ENCODE measurements at regions not wholly inside any gene's neighbourhood (a gene's known extent, or its start where the extent isn't known, plus 50 kb on each side); places are given as distances from the start of the nearest gene placed in this dataset.

DNA sequence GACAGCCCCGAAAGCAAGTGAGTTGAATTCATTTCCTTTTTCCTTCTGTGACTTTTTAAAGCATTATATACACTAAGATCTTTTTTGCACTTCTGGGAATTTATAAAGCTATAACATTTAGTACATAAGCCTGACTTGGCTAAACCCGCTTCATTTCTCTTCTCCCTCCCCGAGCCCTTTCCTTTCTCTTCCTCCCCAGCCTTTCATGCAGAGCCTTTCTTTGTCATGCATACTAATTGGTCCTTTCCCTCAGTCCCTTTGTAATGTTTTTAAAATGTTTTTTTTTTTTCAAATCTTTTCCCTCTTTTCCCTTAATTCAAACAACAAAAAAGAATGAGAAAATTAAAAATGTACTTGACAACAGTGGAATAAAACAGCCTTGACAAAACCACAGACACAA lies 246.4 kb downstream of the PSAT1 start:
- Histone ChIP-seq H3K9me3 (ENCODE audit: control insufficient read depth, insufficient read depth, low read depth, low read length) (no peaks in the 10 kb centered on the region), H3K9ac (ENCODE audit: insufficient read depth, low read length) (no peak overlapping the region), H3K79me2 (ENCODE audit: control insufficient read depth, insufficient read depth, low read length) (no peaks in the 10 kb centered on the region), H4K20me1 (ENCODE audit: control insufficient read depth, extremely low read depth, insufficient read depth, low read length) (no peaks in the 10 kb centered on the region), H3K4me1 (ENCODE audit: control insufficient read depth, extremely low read depth, insufficient read depth, low read length) (no peaks in the 10 kb centered on the region), H2AFZ (ENCODE audit: low read length) (no peak overlapping the region), H3K36me3 (ENCODE audit: control insufficient read depth, insufficient read depth, low read length) (no peaks in the 10 kb centered on the region), H3K4me3 (replicated peaks in 1 of 4; ENCODE audit: control extremely low read depth in 1 of 4, insufficient read depth in 1 of 4, low read depth in 3 of 4, low read length in 4 of 4) (no peak overlapping the region), H3K4me2 (ENCODE audit: extremely low read depth, insufficient read depth, low read length) (no peak overlapping the region), H3K27ac (ENCODE audit: insufficient read depth, low read length) (no peak overlapping the region), H3K27me3 (ENCODE audit: control insufficient read depth, insufficient read depth, low read length) (no peaks in the 10 kb centered on the region)
- no peak for DNase-seq (ENCODE audit: low read depth in 2 of 2)
- TF ChIP-seq EZH2 (IDR thresholded peaks at IDR 0.05; ENCODE audit: low read length, missing control alignments) = no peak
- TF ChIP-seq, protein P1, sequence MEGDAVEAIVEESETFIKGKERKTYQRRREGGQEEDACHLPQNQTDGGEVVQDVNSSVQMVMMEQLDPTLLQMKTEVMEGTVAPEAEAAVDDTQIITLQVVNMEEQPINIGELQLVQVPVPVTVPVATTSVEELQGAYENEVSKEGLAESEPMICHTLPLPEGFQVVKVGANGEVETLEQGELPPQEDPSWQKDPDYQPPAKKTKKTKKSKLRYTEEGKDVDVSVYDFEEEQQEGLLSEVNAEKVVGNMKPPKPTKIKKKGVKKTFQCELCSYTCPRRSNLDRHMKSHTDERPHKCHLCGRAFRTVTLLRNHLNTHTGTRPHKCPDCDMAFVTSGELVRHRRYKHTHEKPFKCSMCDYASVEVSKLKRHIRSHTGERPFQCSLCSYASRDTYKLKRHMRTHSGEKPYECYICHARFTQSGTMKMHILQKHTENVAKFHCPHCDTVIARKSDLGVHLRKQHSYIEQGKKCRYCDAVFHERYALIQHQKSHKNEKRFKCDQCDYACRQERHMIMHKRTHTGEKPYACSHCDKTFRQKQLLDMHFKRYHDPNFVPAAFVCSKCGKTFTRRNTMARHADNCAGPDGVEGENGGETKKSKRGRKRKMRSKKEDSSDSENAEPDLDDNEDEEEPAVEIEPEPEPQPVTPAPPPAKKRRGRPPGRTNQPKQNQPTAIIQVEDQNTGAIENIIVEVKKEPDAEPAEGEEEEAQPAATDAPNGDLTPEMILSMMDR (conservative IDR thresholded peaks at IDR 0.05 in 1 of 2, IDR thresholded peaks at IDR 0.05 in 1 of 2; ENCODE audit: low read depth in 1 of 2, low read length in 2 of 2) = no peak

DNA sequence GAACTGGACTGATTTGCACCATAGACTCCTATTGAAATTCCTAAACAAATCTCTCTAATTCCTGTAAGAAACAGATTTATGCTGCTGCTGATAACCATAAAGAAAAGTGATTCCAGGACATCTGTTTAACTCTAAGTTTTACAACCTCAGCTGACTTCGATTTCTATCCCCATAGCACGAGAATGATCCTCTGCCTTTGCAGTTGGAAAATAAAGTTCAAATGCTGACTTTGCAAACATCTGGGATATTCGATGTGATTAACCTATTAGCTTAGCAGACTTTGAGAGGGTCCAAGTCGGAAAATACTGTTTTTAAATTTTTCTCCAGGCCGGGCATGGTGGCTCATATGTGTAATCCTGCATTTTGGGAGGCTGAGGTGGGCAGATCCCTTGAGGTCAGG lies 247.3 kb downstream of the PSAT1 start:
- H3K27me3 ChIP-seq (ENCODE audit: control insufficient read depth, insufficient read depth, low read length) = no peaks in the 10 kb centered on the region
- no peak for DNase-seq (ENCODE audit: low read depth in 2 of 2)
- H3K79me2 ChIP-seq (ENCODE audit: control insufficient read depth, insufficient read depth, low read length) = no peaks in the 10 kb centered on the region
- H3K36me3 ChIP-seq (ENCODE audit: control insufficient read depth, insufficient read depth, low read length) = no peaks in the 10 kb centered on the region
- no peak overlapping the region for H3K9ac ChIP-seq (ENCODE audit: insufficient read depth, low read length)
- H3K4me2 ChIP-seq (ENCODE audit: extremely low read depth, insufficient read depth, low read length) = no peak overlapping the region
- H3K4me1 ChIP-seq (ENCODE audit: control insufficient read depth, extremely low read depth, insufficient read depth, low read length) = no peaks in the 10 kb centered on the region
- H2AFZ ChIP-seq (ENCODE audit: low read length) = no peak overlapping the region
- no peaks in the 10 kb centered on the region for H4K20me1 ChIP-seq (ENCODE audit: control insufficient read depth, extremely low read depth, insufficient read depth, low read length)
- no peaks in the 10 kb centered on the region for H3K9me3 ChIP-seq (ENCODE audit: control insufficient read depth, insufficient read depth, low read depth, low read length)
- no peak overlapping the region for H3K4me3 ChIP-seq (replicated peaks in 1 of 4; ENCODE audit: control extremely low read depth in 1 of 4, insufficient read depth in 1 of 4, low read depth in 3 of 4, low read length in 4 of 4)
- no peak for TF ChIP-seq EZH2 (IDR thresholded peaks at IDR 0.05; ENCODE audit: low read length, missing control alignments)
- TF ChIP-seq, protein P1 (conservative IDR thresholded peaks at IDR 0.05 in 1 of 2, IDR thresholded peaks at IDR 0.05 in 1 of 2; ENCODE audit: low read depth in 1 of 2, low read length in 2 of 2) = no peak
- H3K27ac ChIP-seq (ENCODE audit: insufficient read depth, low read length) = no peak overlapping the region

DNA sequence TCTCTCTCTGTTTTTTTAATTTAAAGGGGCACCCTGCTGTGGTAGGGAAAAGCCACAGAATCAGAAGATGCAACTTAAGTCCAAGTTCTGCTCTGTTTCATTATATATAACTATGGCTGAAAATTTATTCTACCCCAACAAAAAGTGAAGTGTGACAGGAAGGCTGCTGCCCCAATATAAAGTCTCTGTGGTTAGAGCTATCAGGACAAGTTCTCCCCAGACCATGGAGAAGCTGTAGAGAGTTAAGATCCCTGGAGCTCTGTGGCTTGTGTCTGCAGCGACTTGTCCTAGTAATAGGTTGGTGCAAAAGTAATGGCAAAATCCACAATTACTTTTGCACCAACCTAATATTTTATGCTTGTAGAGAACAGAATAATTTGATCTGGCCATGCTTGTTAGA lies 250.9 kb downstream of the PSAT1 start:
- no peak for DNase-seq (ENCODE audit: low read depth in 2 of 2)
- no peaks in the 10 kb centered on the region for H3K9me3 ChIP-seq (ENCODE audit: control insufficient read depth, insufficient read depth, low read depth, low read length)
- no peaks in the 10 kb centered on the region for H4K20me1 ChIP-seq (ENCODE audit: control insufficient read depth, extremely low read depth, insufficient read depth, low read length)
- no peaks in the 10 kb centered on the region for H3K79me2 ChIP-seq (ENCODE audit: control insufficient read depth, insufficient read depth, low read length)
- H3K36me3 ChIP-seq (ENCODE audit: control insufficient read depth, insufficient read depth, low read length) = no peaks in the 10 kb centered on the region
- no peak overlapping the region for H2AFZ ChIP-seq (ENCODE audit: low read length)
- H3K4me3 ChIP-seq (replicated peaks in 1 of 4; ENCODE audit: control extremely low read depth in 1 of 4, insufficient read depth in 1 of 4, low read depth in 3 of 4, low read length in 4 of 4) = no peak overlapping the region
- no peak overlapping the region for H3K9ac ChIP-seq (ENCODE audit: insufficient read depth, low read length)
- H3K27me3 ChIP-seq (ENCODE audit: control insufficient read depth, insufficient read depth, low read length) = no peaks in the 10 kb centered on the region
- H3K27ac ChIP-seq (ENCODE audit: insufficient read depth, low read length) = no peak overlapping the region
- TF ChIP-seq, protein P1 (conservative IDR thresholded peaks at IDR 0.05 in 1 of 2, IDR thresholded peaks at IDR 0.05 in 1 of 2; ENCODE audit: low read depth in 1 of 2, low read length in 2 of 2) = no peak
- TF ChIP-seq EZH2 (IDR thresholded peaks at IDR 0.05; ENCODE audit: low read length, missing control alignments) = no peak
- no peak overlapping the region for H3K4me2 ChIP-seq (ENCODE audit: extremely low read depth, insufficient read depth, low read length)
- no peaks in the 10 kb centered on the region for H3K4me1 ChIP-seq (ENCODE audit: control insufficient read depth, extremely low read depth, insufficient read depth, low read length)
